NCI-H460 (cell line): ENCODE measurements at regions not wholly inside any gene's neighbourhood (a gene's known extent, or its start where the extent isn't known, plus 50 kb on each side); places are given as distances from the start of the nearest gene placed in this dataset.
"Not testable (repeated sequence)": the region's sequence is repeated elsewhere in the genome, so short reads cannot be mapped to it uniquely, and the experiment has no call there.

ENCODE experiments used
- DNase-seq: peaks from one replicate; pipeline ENCODE4 v3.0.0-alpha.2; 2016; ENCODE audit warnings: low read depth; ENCODE audit errors: extremely low read depth

DNA sequence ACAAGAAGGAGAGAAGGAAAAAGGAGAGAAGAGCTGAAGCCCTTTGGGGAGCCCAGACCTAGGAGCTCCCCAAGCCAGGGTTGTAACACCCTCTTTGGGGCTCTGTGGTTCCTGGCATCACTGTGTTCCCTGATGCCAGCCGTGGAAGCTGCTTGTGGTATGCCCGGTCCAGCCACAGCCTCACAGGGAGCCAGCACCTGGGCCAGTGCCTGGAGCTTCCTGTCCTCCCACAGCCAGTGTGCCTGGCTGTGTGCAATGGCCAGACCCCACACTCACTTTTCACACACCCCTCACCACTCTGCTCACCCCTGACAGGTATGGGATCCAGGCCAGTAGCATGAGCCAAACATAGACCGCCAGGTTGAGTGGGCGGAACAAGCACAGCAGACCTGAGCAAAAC, 834.7 kb downstream of the FLRT2 start:
- DNase-seq: no peak

DNA sequence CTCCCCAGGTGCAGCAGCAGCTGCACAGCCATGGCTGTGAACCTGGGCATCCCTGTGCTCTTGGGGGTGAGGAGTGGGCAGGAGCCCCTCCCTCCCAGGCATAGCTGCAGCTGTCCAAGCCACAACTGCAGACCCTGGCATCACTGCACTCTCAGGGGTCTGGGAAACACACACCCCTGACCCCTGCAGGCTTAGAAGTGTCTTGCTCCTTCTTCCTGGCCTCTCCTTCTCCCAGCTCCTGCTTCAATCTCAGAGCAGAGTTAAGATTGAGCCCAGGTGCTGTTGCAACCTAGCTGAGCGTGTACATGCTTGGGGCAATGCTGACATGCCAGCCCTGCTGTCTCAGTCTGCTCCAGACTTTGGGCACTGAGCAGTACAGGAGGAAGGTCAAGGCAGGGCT, 833.6 kb downstream of the FLRT2 start:
- DNase-seq: no peak

DNA sequence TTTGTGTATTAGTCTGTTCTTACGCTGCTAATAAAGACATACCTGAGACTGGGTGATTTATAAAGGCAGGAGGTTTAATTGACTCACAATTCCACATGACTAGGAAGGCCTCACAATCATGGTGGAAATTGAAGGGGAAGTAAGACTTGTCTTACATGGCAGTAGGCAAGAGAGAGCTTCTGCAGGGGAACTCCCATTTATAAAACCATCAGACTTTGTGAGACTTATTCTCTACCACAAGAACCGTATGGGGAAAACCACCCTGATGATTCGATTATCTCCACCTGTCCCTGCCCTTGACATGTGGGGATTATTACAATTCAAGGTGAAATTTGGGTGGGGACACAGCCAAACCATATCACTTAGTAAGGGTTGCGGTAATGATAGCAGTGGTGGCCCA, 833.1 kb downstream of the FLRT2 start:
- DNase-seq: no peak

DNA sequence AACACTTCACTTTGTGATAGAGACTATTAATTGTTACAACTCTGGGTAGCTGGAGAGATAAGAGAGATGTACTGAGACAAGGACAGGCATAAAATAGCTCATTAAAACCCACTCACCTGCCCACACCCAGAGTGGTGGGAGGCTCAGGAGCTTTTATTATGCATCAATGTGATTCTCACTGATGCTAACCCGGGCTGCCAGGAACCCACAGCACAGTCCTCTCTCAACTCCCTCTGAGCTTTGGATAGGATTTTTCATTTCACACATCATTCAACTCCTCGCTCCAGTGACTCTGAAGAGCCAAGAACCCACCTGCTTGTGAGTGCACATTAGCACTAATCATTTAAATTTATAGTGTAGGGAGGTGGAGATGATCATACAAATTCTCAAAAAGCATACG, 827.9 kb downstream of the FLRT2 start:
- no peak for DNase-seq

DNA sequence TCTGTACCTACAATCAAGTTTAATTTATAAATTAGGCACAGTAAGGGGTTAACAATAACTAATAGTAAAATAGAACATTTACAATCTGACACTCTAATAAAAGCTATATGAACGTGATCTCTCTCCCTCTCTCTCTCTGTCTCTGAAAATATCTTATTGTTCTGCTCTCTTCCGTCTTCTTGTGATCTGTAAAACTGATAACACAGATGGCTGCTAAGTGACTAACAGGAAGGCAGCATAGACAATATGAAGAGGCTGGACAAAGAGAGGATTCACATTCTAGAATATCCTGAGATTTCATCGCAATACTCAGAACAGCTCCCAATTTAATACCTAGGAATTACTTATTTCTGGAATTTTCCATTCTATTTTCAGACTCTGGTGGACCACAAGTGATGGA, 827.2 kb downstream of the FLRT2 start:
- DNase-seq: no peak

DNA sequence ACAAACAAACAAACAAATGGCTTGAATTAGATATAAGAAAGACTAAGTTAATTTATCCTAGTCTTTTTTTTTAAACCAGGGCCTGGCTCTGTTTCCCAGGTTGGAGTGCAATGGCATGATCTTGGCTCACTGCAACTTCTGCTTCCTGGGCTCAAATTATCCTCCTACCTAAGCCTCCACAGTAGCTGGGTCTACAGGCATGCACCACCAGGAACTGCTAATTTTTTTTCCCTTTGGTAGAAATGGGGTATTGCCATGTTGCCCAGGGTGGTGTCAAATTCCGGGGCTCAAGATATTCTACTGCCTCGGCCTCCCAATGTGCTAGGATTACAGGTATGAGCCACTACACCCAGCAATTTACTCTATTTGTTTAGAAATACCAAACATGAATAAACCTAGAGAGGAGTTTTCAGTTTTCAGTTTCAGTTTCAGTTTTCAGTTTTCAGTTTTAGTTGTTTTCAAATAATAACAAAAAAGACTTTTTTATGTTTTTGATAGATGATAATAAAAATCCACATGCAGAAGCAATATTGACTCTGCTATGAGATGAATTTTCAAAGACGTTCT, 817.0 kb downstream of the FLRT2 start:
- no peak for DNase-seq

DNA sequence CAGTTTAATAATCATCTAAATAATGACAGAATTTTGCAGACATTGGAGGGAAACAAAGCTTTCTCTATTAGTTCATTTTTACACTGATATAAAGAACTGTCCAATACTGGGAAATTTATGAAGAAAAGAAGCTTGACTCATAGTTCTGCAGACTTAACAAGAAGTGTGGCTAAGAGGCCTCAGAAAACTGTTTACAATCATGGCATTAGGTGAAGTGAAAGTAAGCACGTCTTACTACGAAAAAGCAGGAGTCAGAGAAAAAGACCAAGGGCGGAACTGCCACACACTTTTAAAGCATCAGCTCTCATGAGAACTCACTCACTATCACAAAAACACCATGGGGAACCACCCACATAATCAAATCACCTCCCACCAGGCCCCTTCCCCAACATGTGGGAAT, 804.4 kb downstream of the FLRT2 start:
- no peak for DNase-seq

DNA sequence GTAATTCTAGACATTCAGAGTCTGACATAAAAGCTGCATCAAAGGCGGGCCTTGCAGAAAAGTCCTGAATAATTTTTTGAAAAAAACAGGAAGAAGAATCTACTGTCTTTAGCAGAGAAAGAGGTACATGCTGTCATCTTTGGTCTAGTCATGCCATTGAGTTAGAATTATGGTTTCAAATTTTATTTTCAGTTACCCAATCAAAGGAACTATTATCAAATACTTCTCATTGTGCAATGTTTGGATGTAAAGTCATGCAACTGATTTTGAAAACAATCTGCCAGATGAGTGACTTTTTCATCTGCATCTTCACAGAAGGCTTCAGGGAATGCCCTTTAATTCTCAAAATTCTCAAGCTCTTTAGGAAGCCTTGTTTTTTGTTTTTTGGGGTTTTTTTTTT, 803.5 kb downstream of the FLRT2 start:
- no peak for DNase-seq

DNA sequence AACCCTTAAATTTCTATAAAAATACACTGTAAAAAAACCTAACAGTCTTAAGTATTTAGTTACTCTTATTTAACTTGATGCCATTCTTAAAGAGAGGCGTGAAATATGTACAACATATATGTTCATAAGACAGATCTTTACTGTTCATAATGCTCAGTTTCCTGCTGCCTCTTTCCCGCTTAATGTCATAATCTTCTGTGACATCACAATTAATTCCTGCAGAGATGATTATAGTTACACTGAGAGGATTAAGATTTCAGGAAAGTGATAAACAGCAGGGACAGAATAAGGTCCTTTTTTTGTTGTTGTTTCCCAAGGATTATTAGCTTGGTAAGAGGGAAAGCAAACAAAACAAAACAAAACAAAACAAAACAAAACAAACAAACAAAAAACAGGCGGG, 801.4 kb downstream of the FLRT2 start:
- DNase-seq: no peak

DNA sequence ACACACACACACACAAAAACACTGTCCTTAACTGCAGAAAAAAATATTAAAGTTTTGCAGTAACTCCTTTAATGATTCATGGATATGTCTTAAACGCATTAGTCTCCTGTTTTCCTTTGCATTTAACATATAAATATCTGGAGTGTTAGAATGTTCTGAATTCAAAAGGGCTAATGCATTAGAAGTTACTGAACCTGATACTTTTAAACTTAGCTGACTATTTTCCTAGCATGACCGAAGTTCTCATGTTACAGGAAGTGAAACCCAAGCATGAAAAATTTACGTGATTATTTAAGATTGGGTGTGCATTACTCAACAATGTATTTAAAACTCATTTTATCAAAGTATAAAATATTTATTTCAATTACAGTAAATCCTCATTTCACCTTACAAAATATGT, 791.2 kb downstream of the FLRT2 start:
- no peak for DNase-seq

DNA sequence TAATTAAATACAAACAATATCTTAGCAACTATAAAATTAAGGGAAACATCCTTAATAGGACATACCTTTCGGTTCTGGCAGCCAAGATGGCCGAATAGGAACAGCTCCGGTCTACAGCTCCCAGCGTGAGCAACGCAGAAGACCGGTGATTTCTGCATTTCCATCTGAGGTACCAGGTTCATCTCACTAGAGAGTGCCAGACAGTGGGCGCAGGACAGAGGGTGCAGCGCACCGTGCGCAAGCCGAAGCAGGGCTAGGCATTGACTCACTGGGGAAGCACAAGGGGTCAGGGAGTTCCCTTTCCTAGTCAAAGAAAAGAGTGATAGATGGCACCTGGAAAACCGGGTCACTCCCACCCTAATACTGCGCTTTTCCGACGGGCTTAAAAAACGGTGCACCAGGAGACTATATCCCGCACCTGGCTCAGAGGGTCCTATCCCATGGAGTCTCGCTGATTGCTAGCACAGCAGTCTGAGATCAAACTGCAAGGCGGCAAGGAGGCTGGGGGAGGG, 782.3 kb downstream of the FLRT2 start:
- not testable (repeated sequence) for DNase-seq

DNA sequence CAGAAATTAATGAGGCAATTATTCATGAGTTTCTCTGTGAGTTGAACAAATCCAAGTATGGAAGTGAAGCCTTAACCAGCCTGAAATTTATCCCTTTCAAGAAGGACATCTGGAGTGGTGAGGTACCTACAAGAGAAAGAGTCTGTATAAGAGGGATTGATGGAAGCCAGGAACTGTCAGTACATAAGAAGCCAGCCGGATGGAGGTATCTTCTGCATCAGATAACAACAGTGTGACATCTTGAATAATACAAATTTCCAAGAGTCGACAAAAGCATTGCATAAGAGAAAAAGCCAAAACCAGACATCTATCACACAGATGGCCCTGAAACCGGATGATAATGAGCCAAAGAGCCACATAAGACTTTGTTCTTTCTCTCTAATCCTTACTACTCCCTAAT, 781.2 kb downstream of the FLRT2 start:
- DNase-seq: no peak

DNA sequence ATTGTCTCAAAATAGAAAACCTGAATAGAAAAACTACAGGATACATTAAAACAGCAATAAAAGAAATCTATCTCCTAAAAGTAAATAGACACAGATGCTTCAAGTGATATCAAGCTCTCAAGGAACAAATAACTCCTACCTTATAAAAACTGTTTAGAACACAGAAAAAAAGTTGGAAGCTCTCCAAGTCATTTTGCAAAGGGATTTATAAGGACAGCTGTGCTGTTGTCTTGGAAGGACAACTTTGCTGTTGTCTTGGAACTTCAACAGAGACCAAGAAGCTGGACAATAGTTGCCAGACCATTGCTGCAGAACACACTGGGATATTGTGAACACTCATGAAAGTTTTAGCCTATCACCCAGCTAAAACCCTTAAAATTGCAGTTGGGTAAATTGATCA, 780.7 kb downstream of the FLRT2 start:
- no peak for DNase-seq

DNA sequence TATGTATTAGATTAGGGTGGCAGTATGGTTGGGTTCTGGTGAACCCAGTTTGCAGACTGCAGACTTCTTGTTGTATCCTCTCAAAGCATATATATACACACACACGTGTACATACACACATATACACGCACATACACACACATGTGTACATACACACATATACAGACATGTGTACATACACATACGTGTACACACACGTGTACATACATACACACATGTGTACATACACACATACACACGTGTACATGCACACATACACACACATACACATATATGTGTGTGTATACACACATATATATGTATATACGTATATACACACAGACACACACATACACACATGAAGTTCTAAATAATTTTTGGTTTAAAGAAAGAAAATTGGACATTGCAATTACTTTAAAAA, 780.2 kb downstream of the FLRT2 start:
- no peak for DNase-seq

DNA sequence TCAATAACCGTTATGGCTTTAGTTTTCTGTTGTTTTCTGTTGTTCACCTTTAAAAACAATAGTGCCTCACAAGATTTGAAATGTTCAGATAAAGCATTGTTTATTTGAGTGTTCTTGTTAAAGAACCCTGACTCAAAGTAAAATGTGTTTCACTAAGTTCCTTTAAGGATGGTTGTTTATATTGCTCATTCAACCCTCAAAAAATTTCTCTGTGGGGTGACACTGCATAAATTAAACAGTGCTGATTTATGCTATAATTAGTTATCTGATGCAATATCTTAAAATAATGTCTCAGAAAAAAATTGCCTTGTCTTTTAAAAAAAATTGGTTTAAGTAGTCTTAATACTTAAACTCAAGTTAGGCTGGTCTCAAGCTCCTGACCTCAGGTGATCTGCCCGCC, 775.1 kb downstream of the FLRT2 start:
- no peak for DNase-seq

DNA sequence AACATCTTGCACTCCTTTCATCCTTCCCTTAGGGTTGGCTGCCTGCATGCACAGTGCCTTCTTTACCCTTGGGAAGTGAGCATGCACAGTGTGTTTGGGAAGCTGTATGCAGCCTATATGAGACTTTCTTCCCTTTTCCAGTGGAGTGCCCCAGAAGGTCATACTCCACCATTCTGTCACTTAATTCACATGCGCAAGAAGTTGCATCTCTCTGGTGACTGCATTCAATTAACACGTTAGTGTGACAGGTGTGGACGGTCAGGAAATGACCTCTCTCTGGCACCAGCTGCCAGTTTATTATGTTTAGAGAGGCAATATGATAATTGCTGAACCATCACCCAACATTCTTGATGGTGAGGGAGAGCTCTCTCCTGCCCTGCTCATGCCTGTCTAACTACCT, 770.0 kb downstream of the FLRT2 start:
- DNase-seq: no peak

DNA sequence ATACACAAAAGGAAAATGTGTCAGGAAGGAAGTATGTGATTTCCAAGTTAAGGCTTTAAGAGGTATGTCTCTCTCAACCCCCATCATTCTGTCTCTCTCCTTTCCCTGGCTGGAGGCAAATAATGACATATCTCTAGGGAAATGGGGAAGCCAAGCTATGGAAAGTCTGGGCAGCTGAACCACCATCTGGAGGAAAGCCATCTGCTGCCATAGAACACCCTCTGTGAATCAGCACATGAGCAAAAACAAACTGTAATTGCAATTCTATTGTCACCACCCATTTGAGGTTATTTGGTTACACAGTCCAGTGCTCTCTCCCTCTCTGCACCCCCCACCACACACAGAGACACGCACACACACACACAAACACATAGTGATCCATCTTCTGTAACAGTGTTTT, 766.2 kb downstream of the FLRT2 start:
- DNase-seq: no peak

DNA sequence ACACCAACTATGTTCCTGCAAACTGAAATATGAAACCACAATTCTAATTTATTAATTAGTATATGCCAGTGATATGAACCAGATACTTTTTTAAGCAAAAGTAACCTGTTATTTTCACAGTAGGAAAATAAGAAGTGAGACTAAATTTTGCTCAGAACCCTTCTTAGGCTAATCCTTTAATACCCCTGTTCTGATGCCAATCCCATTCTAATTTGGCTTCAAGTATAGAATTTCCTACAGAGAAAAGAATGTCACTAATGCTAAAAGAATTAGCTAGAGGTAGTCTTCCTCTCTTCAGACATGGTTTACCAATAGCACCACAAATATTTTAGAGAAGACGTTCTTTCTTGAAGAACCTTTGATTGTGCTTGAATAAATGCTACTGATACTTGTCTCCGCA, 758.4 kb downstream of the FLRT2 start:
- DNase-seq: no peak

DNA sequence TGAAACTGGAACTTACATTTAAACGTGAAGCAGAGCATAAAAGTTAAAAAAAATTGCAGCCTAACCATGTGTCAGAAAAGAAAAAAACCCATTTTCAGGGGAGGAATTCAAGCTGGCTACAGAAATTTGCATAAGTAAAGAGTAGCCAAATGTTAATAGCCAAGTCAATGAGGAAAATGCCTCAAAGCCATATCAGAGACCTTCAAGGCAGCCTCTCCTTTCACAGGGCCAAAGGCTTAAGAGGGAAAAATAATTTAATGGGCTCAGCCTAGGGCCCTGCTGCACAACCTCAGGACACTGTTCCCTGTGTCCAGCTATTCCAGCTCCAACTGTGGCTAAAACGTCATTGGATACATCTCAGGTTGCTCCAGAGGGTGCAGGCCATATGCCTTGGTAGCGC, 749.5 kb downstream of the FLRT2 start:
- no peak for DNase-seq

DNA sequence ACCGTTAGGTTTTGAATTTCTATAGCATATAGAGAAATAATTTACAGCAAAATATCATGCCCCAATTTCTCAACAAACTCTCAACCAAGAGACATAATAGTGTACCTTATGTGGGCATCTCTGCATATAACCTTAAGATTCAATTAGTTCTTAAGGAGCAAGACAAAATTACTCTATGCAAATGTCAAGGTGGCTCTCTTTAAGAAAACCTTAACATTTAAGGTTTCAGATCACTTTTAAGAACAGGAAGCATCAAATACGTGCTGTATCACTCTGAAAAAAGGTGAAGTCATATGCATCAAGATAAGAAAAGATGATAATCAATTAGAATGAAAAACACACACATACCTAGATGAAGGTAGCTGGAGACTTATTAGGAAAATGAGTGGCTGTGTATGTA, 728.0 kb downstream of the FLRT2 start:
- DNase-seq: no peak

DNA sequence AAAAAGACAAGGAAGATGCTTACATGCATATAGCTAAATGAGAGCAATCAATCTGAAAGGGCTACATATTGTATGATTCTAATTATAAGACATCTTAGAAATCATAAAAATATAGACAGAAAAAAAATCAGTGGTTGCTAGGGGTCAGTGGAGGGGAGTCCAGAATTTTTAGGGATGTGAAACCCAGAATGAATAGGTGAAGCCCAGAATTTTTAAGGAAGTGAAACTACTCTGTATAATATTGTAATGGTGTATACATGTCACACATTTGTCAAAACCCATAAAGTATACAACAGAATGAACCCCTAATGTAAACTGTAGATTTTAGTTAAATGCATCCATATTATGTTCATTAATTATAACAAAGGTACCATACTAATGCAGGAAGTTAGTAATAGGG, 713.2 kb downstream of the FLRT2 start:
- DNase-seq: no peak

DNA sequence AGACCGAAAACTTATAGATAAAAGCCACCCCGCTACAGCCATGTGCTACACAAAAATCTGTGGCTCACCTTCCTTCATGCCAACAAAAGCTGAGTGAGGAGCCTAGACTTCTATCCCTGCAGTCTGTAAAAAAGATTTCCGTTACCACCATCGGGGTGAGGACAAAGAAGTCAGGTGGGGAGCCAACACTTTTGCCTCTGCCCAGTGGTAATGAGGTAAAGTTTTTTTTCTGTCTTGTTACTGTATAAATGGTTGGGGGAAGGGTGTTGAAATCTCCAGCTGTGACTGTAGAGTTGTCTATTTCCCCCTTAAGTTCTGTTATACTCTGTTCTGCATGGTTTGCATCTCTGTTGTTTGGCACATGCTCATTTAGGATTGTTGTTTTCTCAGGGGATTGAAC, 707.8 kb downstream of the FLRT2 start:
- DNase-seq: no peak

DNA sequence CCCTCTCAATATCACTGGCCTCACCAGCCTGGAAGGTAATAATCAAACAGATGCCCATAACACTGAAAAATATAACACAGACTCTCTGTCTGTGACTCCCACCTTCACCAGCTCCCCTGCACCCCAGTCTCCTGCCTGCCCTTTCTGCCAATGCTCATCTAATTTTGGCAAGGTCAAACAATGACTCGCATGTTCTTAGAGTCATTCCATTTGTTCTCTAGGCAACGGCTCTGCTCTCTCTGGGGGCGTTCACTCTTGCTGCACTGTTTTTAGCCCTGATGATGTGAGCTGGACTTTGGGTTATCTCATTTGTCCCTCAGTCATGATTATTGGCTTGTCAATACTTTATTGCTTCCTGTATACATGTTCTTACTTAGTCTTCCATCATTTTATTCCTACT, 691.8 kb downstream of the FLRT2 start:
- no peak for DNase-seq
